ENCODE measurements at regions not wholly inside any gene's neighbourhood (a gene's known extent, or its start where the extent isn't known, plus 50 kb on each side); places are given as distances from the start of the nearest gene placed in this dataset.

GRCh38 chr17:53950858-53951250, 128.1 kb downstream of the KIF2B start:
- TF ChIP-seq POLR2A (IDR thresholded peaks at IDR 0.05) (no peak), CTCF (IDR thresholded peaks at IDR 0.05) (no peak)

All from uterus (tissue), 2 donors.